CD14-positive monocyte (primary cell): ENCODE measurements at regions not wholly inside any gene's neighbourhood (a gene's known extent, or its start where the extent isn't known, plus 50 kb on each side); places are given as distances from the start of the nearest gene placed in this dataset.

Source experiments
- DNase-seq, 3 donors: peaks; one replicate each; pipeline ENCODE4 v3.0.0-alpha.2; 2011 to 2022
- H2AFZ ChIP-seq: 2 replicates; pipeline ENCODE4 v1.6.0; 2012; ENCODE audit warnings: mild to moderate bottlenecking, low read depth, low read length, inconsistent platforms; ENCODE audit not compliant: insufficient read depth, poor library complexity, severe bottlenecking
- H3K27ac ChIP-seq, 2 donors: 1 replicate in 1 of 2; 2 replicates in 1 of 2; pipeline ENCODE4 v1.5.1; 2012 to 2013; ENCODE audit warnings: low read length in 2 of 2, control low read depth in 1 of 2, inconsistent platforms in 1 of 2, low read depth in 1 of 2, mild to moderate bottlenecking in 1 of 2
- H3K27me3 ChIP-seq, 2 donors: one replicate each; pipeline versions ENCODE4 v1.6.0 to v1.6.1; 2011 to 2013; ENCODE audit warnings: low read length in 2 of 2; ENCODE audit not compliant: control insufficient read depth in 2 of 2, insufficient read depth in 2 of 2
- H3K36me3 ChIP-seq, 2 donors: replicated peaks in 1 of 2; 1 replicate in 1 of 2; 2 replicates in 1 of 2; pipeline versions ENCODE4 v1.5.1 to v1.6.1; 2012 to 2013; ENCODE audit warnings: low read length in 2 of 2, control low read depth in 1 of 2, inconsistent platforms in 1 of 2, mild to moderate bottlenecking in 1 of 2; ENCODE audit not compliant: insufficient read depth in 2 of 2, control insufficient read depth in 1 of 2
- H3K4me1 ChIP-seq, 2 donors: 1 replicate in 1 of 2; 2 replicates in 1 of 2; pipeline versions ENCODE4 v1.5.1 to v1.6.1; 2012 to 2013; ENCODE audit warnings: low read length in 2 of 2, control low read depth in 1 of 2, inconsistent platforms in 1 of 2, mild to moderate bottlenecking in 1 of 2, moderate library complexity in 1 of 2; ENCODE audit not compliant: insufficient read depth in 2 of 2, control insufficient read depth in 1 of 2
- H3K4me2 ChIP-seq: replicated peaks from 2 replicates; pipeline ENCODE3; 2012; ENCODE audit warnings: low read length, moderate library complexity, mild to moderate bottlenecking; ENCODE audit not compliant: poor library complexity, severe bottlenecking; ENCODE audit errors: extremely low read depth
- H3K4me3 ChIP-seq, 3 experiments: fragments of 200-600 bp in 1 of 3; sonication (generic) in 1 of 3; replicated peaks in 1 of 3; 1 replicate in 2 of 3; 2 replicates in 1 of 3; pipeline ENCODE4 v1.5.1; 2011 to 2013; ENCODE audit warnings: low read length in 3 of 3, mild to moderate bottlenecking in 3 of 3, control low read depth in 2 of 3, low read depth in 2 of 3, inconsistent platforms in 1 of 3, moderate library complexity in 1 of 3
- H3K79me2 ChIP-seq: 2 replicates; pipeline ENCODE4 v1.6.0; 2012; ENCODE audit warnings: mild to moderate bottlenecking, control low read depth, inconsistent platforms, low read length, moderate library complexity; ENCODE audit not compliant: insufficient read depth
- H3K9ac ChIP-seq: 2 replicates; pipeline ENCODE4 v1.6.0; 2017; ENCODE audit warnings: low read length, mild to moderate bottlenecking; ENCODE audit not compliant: insufficient read depth, poor library complexity, severe bottlenecking
- H3K9me3 ChIP-seq, 2 donors: replicated peaks in 1 of 2; 1 replicate in 1 of 2; 2 replicates in 1 of 2; pipeline versions ENCODE4 v1.5.1 to v1.6.1; 2012 to 2013; ENCODE audit warnings: low read length in 2 of 2, control low read depth in 1 of 2; ENCODE audit not compliant: control insufficient read depth in 1 of 2, insufficient read depth in 1 of 2
- H4K20me1 ChIP-seq: 2 replicates; pipeline ENCODE4 v1.6.0; 2012; ENCODE audit warnings: mild to moderate bottlenecking, low read length, control low read depth, moderate library complexity; ENCODE audit not compliant: insufficient read depth
- H3K27ac Mint-ChIP-seq, 7 donors: one replicate each; pipeline ENCODE4 v1.8.0; 2020; ENCODE audit warnings: mild to moderate bottlenecking in 7 of 7, mixed read lengths in 7 of 7, moderate library complexity in 6 of 7, inconsistent platforms in 2 of 7
- H3K27me3 Mint-ChIP-seq, 3 donors: one replicate each; pipeline ENCODE4 v1.8.0; 2021 to 2022; ENCODE audit warnings: low read depth in 3 of 3, mild to moderate bottlenecking in 3 of 3, mixed read lengths in 3 of 3, moderate library complexity in 3 of 3, inconsistent platforms in 1 of 3
- H3K36me3 Mint-ChIP-seq, 2 donors: one replicate each; pipeline ENCODE4 v1.8.0; 2020; ENCODE audit warnings: mixed read lengths in 2 of 2, inconsistent platforms in 1 of 2, mild to moderate bottlenecking in 1 of 2
- H3K4me1 Mint-ChIP-seq: one replicate; pipeline ENCODE4 v1.8.0; 2020; ENCODE audit warnings: mild to moderate bottlenecking, mixed read lengths
- H3K4me3 Mint-ChIP-seq, 2 donors: one replicate each; pipeline ENCODE4 v1.8.0; 2020; ENCODE audit warnings: mild to moderate bottlenecking in 2 of 2, mixed read lengths in 2 of 2, moderate library complexity in 1 of 2
- H3K9me3 Mint-ChIP-seq, 7 donors: one replicate each; pipeline ENCODE4 v1.8.0; 2020 to 2022; ENCODE audit warnings: mixed read lengths in 7 of 7, mild to moderate bottlenecking in 6 of 7, moderate library complexity in 6 of 7, inconsistent platforms in 2 of 7
- WGBS: methylation state at CpG from one replicate; pipeline ENCODE4 v1.1.5; 2013; ENCODE audit warnings: missing lambda C conversion rate; ENCODE audit not compliant: insufficient coverage; 5-methylcytosine and 5-hydroxymethylcytosine counted together
- intact Hi-C, 2 donors: fragments of 100-400 bp; cut with micrococcal nuclease; formaldehyde crosslinking; loops; one replicate each; pipeline versions ENCODE4 v1.15.0 to v1.15.1; 2023
- TF ChIP-seq, protein P1 (sequence below): fragments of 200-600 bp; IDR thresholded peaks from one replicate; pipeline ENCODE4 v1.8.0; 2022; ENCODE audit warnings: antibody characterized with exemption, mild to moderate bottlenecking

DNA sequence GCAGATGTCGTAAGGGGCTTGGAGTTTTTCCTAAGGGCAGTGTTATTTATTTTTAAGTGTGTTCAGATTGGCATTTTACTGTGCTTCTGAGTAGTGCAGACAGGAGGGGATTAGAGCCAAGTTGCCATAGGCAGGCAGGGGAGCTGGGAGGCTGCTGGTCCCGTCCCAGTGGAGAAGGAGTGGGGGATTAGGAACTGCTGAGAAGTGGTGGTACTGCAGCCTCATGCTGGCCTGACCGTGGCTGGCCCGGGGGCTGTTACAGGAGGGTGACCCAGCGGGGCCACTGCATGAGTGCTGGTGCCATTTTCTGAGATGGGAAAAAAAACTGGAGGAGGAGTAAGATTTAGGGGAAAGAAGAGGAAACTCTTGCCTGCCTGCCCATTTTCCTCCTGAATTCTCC, 52.3 kb upstream of the DLK1 start:
- peaks cover 0 to 2% of the 10 kb centered on the region in 2 donors for H3K36me3 Mint-ChIP-seq
- Histone ChIP-seq H3K36me3 (no peaks in the 10 kb centered on the region), H3K4me3 (no peak overlapping the region), H3K27me3 (peaks cover 0 to 10% of the 10 kb centered on the region in 2 donors), H3K27ac (no peak overlapping the region), H2AFZ (no peak overlapping the region), H4K20me1 (no peaks in the 10 kb centered on the region), H3K4me2 (no peak overlapping the region), H3K9me3 (no peaks in the 10 kb centered on the region), H3K4me1 (peaks cover 35 to 43% of the 10 kb centered on the region in 2 donors), H3K79me2 (no peaks in the 10 kb centered on the region), H3K9ac (no peak overlapping the region)
- peaks cover 61% of the 10 kb centered on the region for H3K4me1 Mint-ChIP-seq
- no peak overlapping the region for H3K4me3 Mint-ChIP-seq
- H3K27ac Mint-ChIP-seq, result no peak overlapping the region
- TF ChIP-seq, protein P1, sequence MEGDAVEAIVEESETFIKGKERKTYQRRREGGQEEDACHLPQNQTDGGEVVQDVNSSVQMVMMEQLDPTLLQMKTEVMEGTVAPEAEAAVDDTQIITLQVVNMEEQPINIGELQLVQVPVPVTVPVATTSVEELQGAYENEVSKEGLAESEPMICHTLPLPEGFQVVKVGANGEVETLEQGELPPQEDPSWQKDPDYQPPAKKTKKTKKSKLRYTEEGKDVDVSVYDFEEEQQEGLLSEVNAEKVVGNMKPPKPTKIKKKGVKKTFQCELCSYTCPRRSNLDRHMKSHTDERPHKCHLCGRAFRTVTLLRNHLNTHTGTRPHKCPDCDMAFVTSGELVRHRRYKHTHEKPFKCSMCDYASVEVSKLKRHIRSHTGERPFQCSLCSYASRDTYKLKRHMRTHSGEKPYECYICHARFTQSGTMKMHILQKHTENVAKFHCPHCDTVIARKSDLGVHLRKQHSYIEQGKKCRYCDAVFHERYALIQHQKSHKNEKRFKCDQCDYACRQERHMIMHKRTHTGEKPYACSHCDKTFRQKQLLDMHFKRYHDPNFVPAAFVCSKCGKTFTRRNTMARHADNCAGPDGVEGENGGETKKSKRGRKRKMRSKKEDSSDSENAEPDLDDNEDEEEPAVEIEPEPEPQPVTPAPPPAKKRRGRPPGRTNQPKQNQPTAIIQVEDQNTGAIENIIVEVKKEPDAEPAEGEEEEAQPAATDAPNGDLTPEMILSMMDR, result no peak
- no peak for DNase-seq
- intact Hi-C loops, result no loop called here
- H3K27me3 Mint-ChIP-seq, result peaks cover 12 to 31% (median 23%) of the 10 kb centered on the region in 3 donors
- WGBS, result 98% methylated on average over 4 of the region's 5 CpGs
- H3K9me3 Mint-ChIP-seq, result peaks cover 0 to 2% (median 0%) of the 10 kb centered on the region in 7 donors

DNA sequence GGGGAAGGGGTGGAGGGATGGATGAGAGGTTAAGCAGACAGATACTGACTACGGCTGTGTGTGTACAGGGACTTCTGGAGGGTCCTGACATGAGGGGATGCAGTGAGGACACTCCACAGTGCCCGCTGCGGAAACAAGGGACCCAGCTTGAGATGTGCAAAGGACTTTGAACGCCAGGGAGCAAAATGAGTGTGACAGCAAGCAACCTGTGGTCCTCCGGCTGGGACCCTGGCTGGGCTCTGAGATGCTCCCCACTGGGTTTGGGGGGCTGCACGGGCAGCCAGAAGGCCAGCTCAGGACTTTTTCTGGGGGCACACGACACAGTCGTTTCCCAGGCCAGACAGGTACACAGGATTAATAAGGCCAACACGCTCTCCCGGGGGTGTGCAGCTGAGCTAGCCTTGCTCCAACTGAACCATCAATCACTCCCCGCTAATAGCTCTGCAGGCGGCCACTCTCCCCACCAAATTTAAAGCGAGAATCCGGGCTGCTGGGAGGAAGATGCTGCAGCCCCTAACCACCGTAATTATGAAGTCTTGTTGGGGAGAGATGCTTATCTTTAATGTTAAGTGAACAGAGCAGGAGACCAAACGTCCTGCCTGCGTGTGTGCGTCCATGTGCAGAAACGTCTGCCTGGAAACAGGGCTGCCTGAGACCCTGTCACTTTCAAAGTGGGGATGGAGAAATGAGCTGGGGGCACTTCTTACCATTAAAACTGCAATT, 51.6 kb upstream of the DLK1 start:
- Histone ChIP-seq H3K9me3 (no peaks in the 10 kb centered on the region), H3K9ac (no peak overlapping the region), H3K4me3 (no peak overlapping the region), H3K79me2 (no peaks in the 10 kb centered on the region), H3K4me2 (no peak overlapping the region), H3K36me3 (no peaks in the 10 kb centered on the region), H4K20me1 (no peaks in the 10 kb centered on the region), H2AFZ (no peak overlapping the region), H3K27ac (no peak overlapping the region), H3K4me1 (peaks cover 42 to 50% of the 10 kb centered on the region in 2 donors), H3K27me3 (peaks cover 0 to 10% of the 10 kb centered on the region in 2 donors)
- Mint-ChIP-seq H3K27ac (peak overlapping the region in 1 of 7 donors; percentile 50), H3K4me3 (peak overlapping the region in 1 of 2 donors; percentile 42), H3K36me3 (peaks cover 0 to 2% of the 10 kb centered on the region in 2 donors), H3K27me3 (peaks cover 14 to 31% (median 23%) of the 10 kb centered on the region in 3 donors), H3K9me3 (no peaks in the 10 kb centered on the region), H3K4me1 (peaks cover 64% of the 10 kb centered on the region)
- intact Hi-C loops, result no loop called here
- 67% methylated on average over 14 of the region's 19 CpGs for WGBS
- DNase-seq, result no peak
- TF ChIP-seq, protein P1, result no peak
